ENCODE measurements at regions not wholly inside any gene's neighbourhood (a gene's known extent, or its start where the extent isn't known, plus 50 kb on each side); places are given as distances from the start of the nearest gene placed in this dataset.

DNA sequence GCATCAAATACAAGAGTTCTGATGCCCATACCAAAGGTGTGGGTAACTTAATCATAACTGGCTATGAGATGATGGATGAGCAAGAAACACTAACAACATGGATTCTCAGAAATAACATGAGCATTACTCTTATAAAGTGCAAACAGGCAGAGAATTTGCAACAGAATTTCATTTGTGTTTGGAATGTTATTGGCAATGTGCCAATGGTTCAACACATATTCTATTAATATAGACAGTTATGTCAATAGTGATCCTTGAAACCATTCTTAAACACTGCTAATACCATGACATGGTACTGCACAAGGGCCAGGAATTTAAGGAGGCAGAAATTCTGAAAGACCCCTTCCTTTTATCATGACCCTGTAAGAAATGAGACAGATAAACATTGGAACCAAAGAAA is 217.1 kb upstream of the WSB1 start:
- H3K4me2 ChIP-seq (ENCODE audit: extremely low read depth, insufficient read depth, low read length) = no peak overlapping the region
- no peaks in the 10 kb centered on the region for H3K36me3 ChIP-seq (ENCODE audit: control insufficient read depth, insufficient read depth, low read length)
- DNase-seq (ENCODE audit: low read depth in 2 of 2) = no peak
- TF ChIP-seq EZH2 (IDR thresholded peaks at IDR 0.05; ENCODE audit: low read length, missing control alignments) = no peak
- TF ChIP-seq, protein P1, sequence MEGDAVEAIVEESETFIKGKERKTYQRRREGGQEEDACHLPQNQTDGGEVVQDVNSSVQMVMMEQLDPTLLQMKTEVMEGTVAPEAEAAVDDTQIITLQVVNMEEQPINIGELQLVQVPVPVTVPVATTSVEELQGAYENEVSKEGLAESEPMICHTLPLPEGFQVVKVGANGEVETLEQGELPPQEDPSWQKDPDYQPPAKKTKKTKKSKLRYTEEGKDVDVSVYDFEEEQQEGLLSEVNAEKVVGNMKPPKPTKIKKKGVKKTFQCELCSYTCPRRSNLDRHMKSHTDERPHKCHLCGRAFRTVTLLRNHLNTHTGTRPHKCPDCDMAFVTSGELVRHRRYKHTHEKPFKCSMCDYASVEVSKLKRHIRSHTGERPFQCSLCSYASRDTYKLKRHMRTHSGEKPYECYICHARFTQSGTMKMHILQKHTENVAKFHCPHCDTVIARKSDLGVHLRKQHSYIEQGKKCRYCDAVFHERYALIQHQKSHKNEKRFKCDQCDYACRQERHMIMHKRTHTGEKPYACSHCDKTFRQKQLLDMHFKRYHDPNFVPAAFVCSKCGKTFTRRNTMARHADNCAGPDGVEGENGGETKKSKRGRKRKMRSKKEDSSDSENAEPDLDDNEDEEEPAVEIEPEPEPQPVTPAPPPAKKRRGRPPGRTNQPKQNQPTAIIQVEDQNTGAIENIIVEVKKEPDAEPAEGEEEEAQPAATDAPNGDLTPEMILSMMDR (conservative IDR thresholded peaks at IDR 0.05 in 1 of 2, IDR thresholded peaks at IDR 0.05 in 1 of 2; ENCODE audit: low read depth in 1 of 2, low read length in 2 of 2) = no peak
- no peak overlapping the region for H3K27ac ChIP-seq (ENCODE audit: insufficient read depth, low read length)
- no peaks in the 10 kb centered on the region for H3K4me1 ChIP-seq (ENCODE audit: control insufficient read depth, extremely low read depth, insufficient read depth, low read length)
- no peaks in the 10 kb centered on the region for H3K9me3 ChIP-seq (ENCODE audit: control insufficient read depth, insufficient read depth, low read depth, low read length)
- no peaks in the 10 kb centered on the region for H4K20me1 ChIP-seq (ENCODE audit: control insufficient read depth, extremely low read depth, insufficient read depth, low read length)
- no peaks in the 10 kb centered on the region for H3K79me2 ChIP-seq (ENCODE audit: control insufficient read depth, insufficient read depth, low read length)
- H3K4me3 ChIP-seq (replicated peaks in 1 of 4; ENCODE audit: control extremely low read depth in 1 of 4, insufficient read depth in 1 of 4, low read depth in 3 of 4, low read length in 4 of 4) = no peak overlapping the region
- no peaks in the 10 kb centered on the region for H3K27me3 ChIP-seq (ENCODE audit: control insufficient read depth, insufficient read depth, low read length)
- H3K9ac ChIP-seq (ENCODE audit: insufficient read depth, low read length) = no peak overlapping the region
- no peak overlapping the region for H2AFZ ChIP-seq (ENCODE audit: low read length)

GRCh38 chr17:27078296-27078695 is 215.6 kb upstream of the WSB1 start:
- no peaks in the 10 kb centered on the region for H4K20me1 ChIP-seq (ENCODE audit: control insufficient read depth, extremely low read depth, insufficient read depth, low read length)
- H3K36me3 ChIP-seq (ENCODE audit: control insufficient read depth, insufficient read depth, low read length) = no peaks in the 10 kb centered on the region
- no peak overlapping the region for H3K9ac ChIP-seq (ENCODE audit: insufficient read depth, low read length)
- H3K9me3 ChIP-seq (ENCODE audit: control insufficient read depth, insufficient read depth, low read depth, low read length) = no peaks in the 10 kb centered on the region
- no peak overlapping the region for H3K27ac ChIP-seq (ENCODE audit: insufficient read depth, low read length)
- no peaks in the 10 kb centered on the region for H3K4me1 ChIP-seq (ENCODE audit: control insufficient read depth, extremely low read depth, insufficient read depth, low read length)
- DNase-seq (ENCODE audit: low read depth in 2 of 2) = no peak
- no peak overlapping the region for H3K4me3 ChIP-seq (replicated peaks in 1 of 4; ENCODE audit: control extremely low read depth in 1 of 4, insufficient read depth in 1 of 4, low read depth in 3 of 4, low read length in 4 of 4)
- no peak overlapping the region for H3K4me2 ChIP-seq (ENCODE audit: extremely low read depth, insufficient read depth, low read length)
- TF ChIP-seq, protein P1 (conservative IDR thresholded peaks at IDR 0.05 in 1 of 2, IDR thresholded peaks at IDR 0.05 in 1 of 2; ENCODE audit: low read depth in 1 of 2, low read length in 2 of 2) = no peak
- TF ChIP-seq EZH2 (IDR thresholded peaks at IDR 0.05; ENCODE audit: low read length, missing control alignments) = no peak
- no peaks in the 10 kb centered on the region for H3K79me2 ChIP-seq (ENCODE audit: control insufficient read depth, insufficient read depth, low read length)
- no peaks in the 10 kb centered on the region for H3K27me3 ChIP-seq (ENCODE audit: control insufficient read depth, insufficient read depth, low read length)
- H2AFZ ChIP-seq (ENCODE audit: low read length) = no peak overlapping the region

GRCh38 chr17:27079660-27080059 is 214.3 kb upstream of the WSB1 start:
- Histone ChIP-seq H3K79me2 (ENCODE audit: control insufficient read depth, insufficient read depth, low read length) (no peaks in the 10 kb centered on the region), H3K4me3 (replicated peaks in 1 of 4; ENCODE audit: control extremely low read depth in 1 of 4, insufficient read depth in 1 of 4, low read depth in 3 of 4, low read length in 4 of 4) (no peak overlapping the region), H3K4me1 (ENCODE audit: control insufficient read depth, extremely low read depth, insufficient read depth, low read length) (no peaks in the 10 kb centered on the region), H3K36me3 (ENCODE audit: control insufficient read depth, insufficient read depth, low read length) (no peaks in the 10 kb centered on the region), H3K27me3 (ENCODE audit: control insufficient read depth, insufficient read depth, low read length) (no peaks in the 10 kb centered on the region), H3K9me3 (ENCODE audit: control insufficient read depth, insufficient read depth, low read depth, low read length) (no peaks in the 10 kb centered on the region), H2AFZ (ENCODE audit: low read length) (no peak overlapping the region), H3K4me2 (ENCODE audit: extremely low read depth, insufficient read depth, low read length) (no peak overlapping the region), H3K9ac (ENCODE audit: insufficient read depth, low read length) (no peak overlapping the region), H3K27ac (ENCODE audit: insufficient read depth, low read length) (no peak overlapping the region), H4K20me1 (ENCODE audit: control insufficient read depth, extremely low read depth, insufficient read depth, low read length) (no peaks in the 10 kb centered on the region)
- no peak for TF ChIP-seq EZH2 (IDR thresholded peaks at IDR 0.05; ENCODE audit: low read length, missing control alignments)
- TF ChIP-seq, protein P1 (conservative IDR thresholded peaks at IDR 0.05 in 1 of 2, IDR thresholded peaks at IDR 0.05 in 1 of 2; ENCODE audit: low read depth in 1 of 2, low read length in 2 of 2) = no peak
- DNase-seq (ENCODE audit: low read depth in 2 of 2) = no peak

Data from fibroblast of lung (primary cell).